H1 (cell line): ENCODE measurements at regions not wholly inside any gene's neighbourhood (a gene's known extent, or its start where the extent isn't known, plus 50 kb on each side); places are given as distances from the start of the nearest gene placed in this dataset.

ENCODE experiments used
- JUND ChIP-seq: IDR thresholded peaks from 2 replicates; pipeline ENCODE4 v1.6.1; 2011; ENCODE audit warnings: mild to moderate bottlenecking, improper control_type of control experiment, low read length
- SIRT6 ChIP-seq: IDR thresholded peaks from one replicate; pipeline ENCODE4 v1.7.1; 2012; ENCODE audit warnings: low read length, inconsistent platforms
- TAF1 ChIP-seq: IDR thresholded peaks from 2 replicates; pipeline ENCODE4 v1.6.1; 2011; ENCODE audit warnings: mild to moderate bottlenecking, low read depth, low read length
- TF ChIP-seq, protein P1 (sequence below), 3 experiments: IDR thresholded peaks; 1 replicate in 2 of 3; 2 replicates in 1 of 3; pipeline versions ENCODE4 v1.5.1 to v1.6.1; 2011; ENCODE audit warnings: low read length in 3 of 3, mild to moderate bottlenecking in 3 of 3, inconsistent platforms in 2 of 3, low read depth in 1 of 3, moderate library complexity in 1 of 3; ENCODE audit not compliant: insufficient read depth in 1 of 3; ENCODE audit errors: control extremely low read depth in 1 of 3
- TF ChIP-seq, protein P2 (sequence below): IDR thresholded peaks from 2 replicates; pipeline ENCODE4 v1.6.1; 2011; ENCODE audit warnings: low read length, improper control_type of control experiment

DNA sequence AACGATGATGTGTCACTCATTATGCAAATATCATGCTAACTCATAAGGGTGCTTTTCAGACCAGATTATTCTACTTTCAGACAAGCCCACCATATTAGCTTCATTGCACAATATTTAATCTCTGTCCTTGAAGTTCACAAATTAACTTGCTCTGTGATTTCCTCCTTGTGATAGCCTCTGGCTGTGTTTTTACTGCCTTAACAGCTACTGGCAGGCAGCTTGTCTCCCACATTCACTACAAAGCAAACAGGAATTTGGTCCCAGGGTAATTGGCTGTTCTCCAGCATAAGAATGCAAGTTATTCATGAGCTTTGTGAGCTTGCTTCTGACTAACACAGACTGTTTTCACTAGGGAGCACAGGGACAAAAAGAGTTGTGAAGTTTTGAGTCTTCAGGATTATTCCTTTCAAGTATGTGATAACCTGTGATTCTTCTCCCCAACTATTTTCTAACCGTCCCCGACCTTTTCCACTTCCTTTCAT lies 87.9 kb upstream of the HMCN1 start:
- TF ChIP-seq TAF1 (no peak), JUND (no peak), SIRT6 (no peak)
- TF ChIP-seq, protein P1, sequence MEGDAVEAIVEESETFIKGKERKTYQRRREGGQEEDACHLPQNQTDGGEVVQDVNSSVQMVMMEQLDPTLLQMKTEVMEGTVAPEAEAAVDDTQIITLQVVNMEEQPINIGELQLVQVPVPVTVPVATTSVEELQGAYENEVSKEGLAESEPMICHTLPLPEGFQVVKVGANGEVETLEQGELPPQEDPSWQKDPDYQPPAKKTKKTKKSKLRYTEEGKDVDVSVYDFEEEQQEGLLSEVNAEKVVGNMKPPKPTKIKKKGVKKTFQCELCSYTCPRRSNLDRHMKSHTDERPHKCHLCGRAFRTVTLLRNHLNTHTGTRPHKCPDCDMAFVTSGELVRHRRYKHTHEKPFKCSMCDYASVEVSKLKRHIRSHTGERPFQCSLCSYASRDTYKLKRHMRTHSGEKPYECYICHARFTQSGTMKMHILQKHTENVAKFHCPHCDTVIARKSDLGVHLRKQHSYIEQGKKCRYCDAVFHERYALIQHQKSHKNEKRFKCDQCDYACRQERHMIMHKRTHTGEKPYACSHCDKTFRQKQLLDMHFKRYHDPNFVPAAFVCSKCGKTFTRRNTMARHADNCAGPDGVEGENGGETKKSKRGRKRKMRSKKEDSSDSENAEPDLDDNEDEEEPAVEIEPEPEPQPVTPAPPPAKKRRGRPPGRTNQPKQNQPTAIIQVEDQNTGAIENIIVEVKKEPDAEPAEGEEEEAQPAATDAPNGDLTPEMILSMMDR (IDR thresholded peaks at IDR 0.05; ENCODE audit: control extremely low read depth in 1 of 3, insufficient read depth in 1 of 3, low read depth in 1 of 3, low read length in 3 of 3): no peak
- TF ChIP-seq, protein P2, sequence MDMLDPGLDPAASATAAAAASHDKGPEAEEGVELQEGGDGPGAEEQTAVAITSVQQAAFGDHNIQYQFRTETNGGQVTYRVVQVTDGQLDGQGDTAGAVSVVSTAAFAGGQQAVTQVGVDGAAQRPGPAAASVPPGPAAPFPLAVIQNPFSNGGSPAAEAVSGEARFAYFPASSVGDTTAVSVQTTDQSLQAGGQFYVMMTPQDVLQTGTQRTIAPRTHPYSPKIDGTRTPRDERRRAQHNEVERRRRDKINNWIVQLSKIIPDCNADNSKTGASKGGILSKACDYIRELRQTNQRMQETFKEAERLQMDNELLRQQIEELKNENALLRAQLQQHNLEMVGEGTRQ: no peak
